ENCODE measurements at regions not wholly inside any gene's neighbourhood (a gene's known extent, or its start where the extent isn't known, plus 50 kb on each side); places are given as distances from the start of the nearest gene placed in this dataset.

DNA sequence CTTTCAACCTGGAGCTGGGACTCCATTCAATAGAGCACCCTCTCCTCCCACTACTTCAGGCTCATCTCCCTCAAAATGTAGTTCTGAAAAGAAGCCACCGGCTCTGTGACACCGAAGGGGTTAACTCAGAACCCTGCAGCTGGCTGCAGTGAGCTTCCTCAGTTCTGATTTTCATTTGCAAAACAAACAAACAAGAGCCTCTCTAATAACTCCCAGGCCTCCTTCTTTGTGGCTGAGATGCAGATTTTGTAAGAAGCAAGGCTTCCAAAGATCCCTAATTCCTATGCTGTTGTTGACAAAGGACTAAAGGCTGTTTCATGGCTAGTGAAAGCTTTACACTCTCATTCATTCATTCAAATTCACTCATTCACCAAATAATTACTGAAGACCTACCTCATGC is 333.4 kb upstream of the TBX3 start:
- Histone ChIP-seq H3K79me2 (replicated peaks; ENCODE audit: insufficient read depth, low read length) (no peaks in the 10 kb centered on the region), H3K36me3 (ENCODE audit: insufficient read depth, low read length) (no peaks in the 10 kb centered on the region), H4K20me1 (ENCODE audit: insufficient read depth) (no peaks in the 10 kb centered on the region)

DNA sequence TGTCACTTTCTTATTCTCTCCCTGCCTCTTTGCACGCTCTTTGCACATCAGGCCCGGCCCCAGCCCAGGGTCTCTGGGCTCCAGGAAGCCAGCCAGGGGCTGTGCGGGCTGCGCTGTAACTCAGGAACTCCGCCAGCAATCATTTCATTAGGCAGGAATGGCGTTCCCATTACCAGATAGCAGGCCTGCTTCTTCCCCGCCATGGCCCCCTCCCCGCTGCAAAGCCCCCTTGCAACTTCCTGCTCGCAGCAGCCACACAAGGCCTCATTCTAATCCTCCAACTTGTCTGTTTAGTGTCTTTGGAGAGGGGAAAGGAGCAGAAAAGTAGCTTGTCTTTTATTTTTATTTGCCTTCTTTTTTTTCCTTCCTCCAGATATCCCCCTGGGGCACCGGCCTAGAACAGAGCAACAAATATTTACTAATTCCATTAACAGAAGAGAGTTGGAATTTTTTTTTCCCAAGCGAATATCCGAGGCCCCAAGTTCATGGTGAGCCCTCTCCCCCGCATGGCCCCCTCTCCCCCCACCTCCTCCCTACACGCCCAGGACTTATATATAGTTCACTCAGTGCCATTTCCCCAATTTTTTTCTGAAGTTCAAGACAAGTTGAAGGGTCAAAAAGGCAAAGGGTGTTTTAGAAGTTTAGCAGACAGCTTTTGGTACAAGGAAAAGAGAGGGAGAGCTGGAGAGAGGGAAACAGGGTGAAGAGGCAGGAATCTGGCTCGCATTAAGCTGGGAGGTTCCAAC is 329.4 kb upstream of the TBX3 start:
- H3K27me3 ChIP-seq (ENCODE audit: insufficient read depth, low read depth, low read length): no peaks in the 10 kb centered on the region
- H3K9me3 ChIP-seq (ENCODE audit: low read length): no peaks in the 10 kb centered on the region
- no peaks in the 10 kb centered on the region for H3K79me2 ChIP-seq (replicated peaks; ENCODE audit: insufficient read depth, low read length)
- TF ChIP-seq EZH2 (IDR thresholded peaks at IDR 0.05; ENCODE audit: borderline replicate concordance, insufficient read depth, low read length, poor library complexity, severe bottlenecking): no peak
- no peak for TF ChIP-seq TAF1 (IDR thresholded peaks at IDR 0.05; ENCODE audit: low read depth)
- TF ChIP-seq, protein P1, sequence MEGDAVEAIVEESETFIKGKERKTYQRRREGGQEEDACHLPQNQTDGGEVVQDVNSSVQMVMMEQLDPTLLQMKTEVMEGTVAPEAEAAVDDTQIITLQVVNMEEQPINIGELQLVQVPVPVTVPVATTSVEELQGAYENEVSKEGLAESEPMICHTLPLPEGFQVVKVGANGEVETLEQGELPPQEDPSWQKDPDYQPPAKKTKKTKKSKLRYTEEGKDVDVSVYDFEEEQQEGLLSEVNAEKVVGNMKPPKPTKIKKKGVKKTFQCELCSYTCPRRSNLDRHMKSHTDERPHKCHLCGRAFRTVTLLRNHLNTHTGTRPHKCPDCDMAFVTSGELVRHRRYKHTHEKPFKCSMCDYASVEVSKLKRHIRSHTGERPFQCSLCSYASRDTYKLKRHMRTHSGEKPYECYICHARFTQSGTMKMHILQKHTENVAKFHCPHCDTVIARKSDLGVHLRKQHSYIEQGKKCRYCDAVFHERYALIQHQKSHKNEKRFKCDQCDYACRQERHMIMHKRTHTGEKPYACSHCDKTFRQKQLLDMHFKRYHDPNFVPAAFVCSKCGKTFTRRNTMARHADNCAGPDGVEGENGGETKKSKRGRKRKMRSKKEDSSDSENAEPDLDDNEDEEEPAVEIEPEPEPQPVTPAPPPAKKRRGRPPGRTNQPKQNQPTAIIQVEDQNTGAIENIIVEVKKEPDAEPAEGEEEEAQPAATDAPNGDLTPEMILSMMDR (IDR thresholded peaks at IDR 0.05; ENCODE audit: poor library complexity, severe bottlenecking): no peak
- TF ChIP-seq SMC3 (conservative IDR thresholded peaks at IDR 0.05; ENCODE audit: poor library complexity): no peak
- TF ChIP-seq, protein P2, sequence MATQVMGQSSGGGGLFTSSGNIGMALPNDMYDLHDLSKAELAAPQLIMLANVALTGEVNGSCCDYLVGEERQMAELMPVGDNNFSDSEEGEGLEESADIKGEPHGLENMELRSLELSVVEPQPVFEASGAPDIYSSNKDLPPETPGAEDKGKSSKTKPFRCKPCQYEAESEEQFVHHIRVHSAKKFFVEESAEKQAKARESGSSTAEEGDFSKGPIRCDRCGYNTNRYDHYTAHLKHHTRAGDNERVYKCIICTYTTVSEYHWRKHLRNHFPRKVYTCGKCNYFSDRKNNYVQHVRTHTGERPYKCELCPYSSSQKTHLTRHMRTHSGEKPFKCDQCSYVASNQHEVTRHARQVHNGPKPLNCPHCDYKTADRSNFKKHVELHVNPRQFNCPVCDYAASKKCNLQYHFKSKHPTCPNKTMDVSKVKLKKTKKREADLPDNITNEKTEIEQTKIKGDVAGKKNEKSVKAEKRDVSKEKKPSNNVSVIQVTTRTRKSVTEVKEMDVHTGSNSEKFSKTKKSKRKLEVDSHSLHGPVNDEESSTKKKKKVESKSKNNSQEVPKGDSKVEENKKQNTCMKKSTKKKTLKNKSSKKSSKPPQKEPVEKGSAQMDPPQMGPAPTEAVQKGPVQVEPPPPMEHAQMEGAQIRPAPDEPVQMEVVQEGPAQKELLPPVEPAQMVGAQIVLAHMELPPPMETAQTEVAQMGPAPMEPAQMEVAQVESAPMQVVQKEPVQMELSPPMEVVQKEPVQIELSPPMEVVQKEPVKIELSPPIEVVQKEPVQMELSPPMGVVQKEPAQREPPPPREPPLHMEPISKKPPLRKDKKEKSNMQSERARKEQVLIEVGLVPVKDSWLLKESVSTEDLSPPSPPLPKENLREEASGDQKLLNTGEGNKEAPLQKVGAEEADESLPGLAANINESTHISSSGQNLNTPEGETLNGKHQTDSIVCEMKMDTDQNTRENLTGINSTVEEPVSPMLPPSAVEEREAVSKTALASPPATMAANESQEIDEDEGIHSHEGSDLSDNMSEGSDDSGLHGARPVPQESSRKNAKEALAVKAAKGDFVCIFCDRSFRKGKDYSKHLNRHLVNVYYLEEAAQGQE (IDR thresholded peaks at IDR 0.05; ENCODE audit: borderline replicate concordance): no peak
- no peak for TF ChIP-seq POLR2AphosphoS5 (IDR thresholded peaks at IDR 0.05)
- TF ChIP-seq EP300 (conservative IDR thresholded peaks at IDR 0.05; ENCODE audit: poor library complexity, severe bottlenecking): no peak
- no peak for TF ChIP-seq MXI1 (conservative IDR thresholded peaks at IDR 0.05; ENCODE audit: poor library complexity, severe bottlenecking)
- no peak for TF ChIP-seq RAD21 (conservative IDR thresholded peaks at IDR 0.05)
- no peak overlapping the region for H3K27ac ChIP-seq (ENCODE audit: low read length)
- H3K9ac ChIP-seq (ENCODE audit: low read length): no peak overlapping the region
- no peak overlapping the region for H2AFZ ChIP-seq (ENCODE audit: low read depth, low read length)
- H3K4me2 ChIP-seq (ENCODE audit: low read length): no peak overlapping the region
- H4K20me1 ChIP-seq (ENCODE audit: insufficient read depth): no peaks in the 10 kb centered on the region
- H3K9me2 ChIP-seq (ENCODE audit: insufficient read depth, low read length): no peaks in the 10 kb centered on the region
- no peaks in the 10 kb centered on the region for H3F3A ChIP-seq (ENCODE audit: insufficient read depth, low read length, poor library complexity, severe bottlenecking)
- H3K36me3 ChIP-seq (ENCODE audit: insufficient read depth, low read length): no peaks in the 10 kb centered on the region
- no peak overlapping the region for H3K4me3 ChIP-seq (ENCODE audit: low read length)

More for the DNA sequence above, 333.4 kb upstream of the TBX3 start:
- no peak overlapping the region for H2AFZ ChIP-seq (ENCODE audit: low read depth, low read length)
- no peak overlapping the region for H3K27ac ChIP-seq (ENCODE audit: low read length)
- H3F3A ChIP-seq (ENCODE audit: insufficient read depth, low read length, poor library complexity, severe bottlenecking): no peaks in the 10 kb centered on the region
- no peaks in the 10 kb centered on the region for H3K9me3 ChIP-seq (ENCODE audit: low read length)
- TF ChIP-seq MXI1 (conservative IDR thresholded peaks at IDR 0.05; ENCODE audit: poor library complexity, severe bottlenecking) (no peak), EP300 (conservative IDR thresholded peaks at IDR 0.05; ENCODE audit: poor library complexity, severe bottlenecking) (no peak), TAF1 (IDR thresholded peaks at IDR 0.05; ENCODE audit: low read depth) (no peak), EZH2 (IDR thresholded peaks at IDR 0.05; ENCODE audit: borderline replicate concordance, insufficient read depth, low read length, poor library complexity, severe bottlenecking) (no peak), POLR2AphosphoS5 (IDR thresholded peaks at IDR 0.05) (no peak)
- TF ChIP-seq, protein P2 (IDR thresholded peaks at IDR 0.05; ENCODE audit: borderline replicate concordance): no peak
- no peak overlapping the region for H3K4me2 ChIP-seq (ENCODE audit: low read length)
- H3K9me2 ChIP-seq (ENCODE audit: insufficient read depth, low read length): no peaks in the 10 kb centered on the region
- no peak overlapping the region for H3K4me3 ChIP-seq (ENCODE audit: low read length)
- H3K9ac ChIP-seq (ENCODE audit: low read length): no peak overlapping the region
- no peaks in the 10 kb centered on the region for H3K27me3 ChIP-seq (ENCODE audit: insufficient read depth, low read depth, low read length)
